LNCAP (cell line): ENCODE measurements at regions not wholly inside any gene's neighbourhood (a gene's known extent, or its start where the extent isn't known, plus 50 kb on each side); places are given as distances from the start of the nearest gene placed in this dataset.

Source experiments
- CTCF ChIP-seq: fragments of 450-650 bp; IDR thresholded peaks from 2 replicates; pipeline ENCODE4 v1.5.1; 2017; ENCODE audit warnings: mild to moderate bottlenecking

GRCh38 chr5:36365896-36366295 lies 64.2 kb upstream of the RANBP3L start:
- no peak for TF ChIP-seq CTCF

GRCh38 chr5:36366883-36367282 lies 65.2 kb upstream of the RANBP3L start:
- TF ChIP-seq CTCF: no peak

GRCh38 chr5:36367524-36367923 lies 65.8 kb upstream of the RANBP3L start:
- TF ChIP-seq CTCF: no peak

- TF ChIP-seq CTCF: no peak
Observed at GRCh38 chr5:36369219-36369690, 67.6 kb upstream of the RANBP3L start.

- no peak for TF ChIP-seq CTCF
Observed at GRCh38 chr5:36370073-36370472, 68.4 kb upstream of the RANBP3L start.

GRCh38 chr5:36371366-36371765 lies 69.7 kb upstream of the RANBP3L start:
- TF ChIP-seq CTCF: no peak

- no peak for TF ChIP-seq CTCF
Observed at GRCh38 chr5:36373527-36374086, 71.9 kb upstream of the RANBP3L start.

GRCh38 chr5:36374266-36374862 lies 72.7 kb upstream of the RANBP3L start:
- no peak for TF ChIP-seq CTCF
